Heart left ventricle (tissue), 16 donors: ENCODE measurements at regions not wholly inside any gene's neighbourhood (a gene's known extent, or its start where the extent isn't known, plus 50 kb on each side); places are given as distances from the start of the nearest gene placed in this dataset.

Experiments used
- ATAC-seq, 4 donors: fragments of 200-7000 bp; cut with Tn5 transposase; one replicate each; pipeline ENCODE4 v1.9.1; 2020 to 2022; ENCODE audit warnings: moderate library complexity in 4 of 4, mild to moderate bottlenecking in 3 of 4, moderate number of reproducible peaks in 1 of 4
- DNase-seq, 5 donors: peaks; one replicate each; pipeline ENCODE4 v3.0.0-alpha.2; 2020
- H3K27ac ChIP-seq, 12 donors: fragments of 200-600 bp; sonication (generic) in 4 of 12; one replicate each; pipeline versions ENCODE4 v1.5.0 to v1.8.0; 2016 to 2022; ENCODE audit warnings: mild to moderate bottlenecking in 2 of 12
- H3K27me3 ChIP-seq, 9 donors: fragments of 200-600 bp; sonication (generic) in 2 of 9; one replicate each; pipeline versions ENCODE4 v1.5.1 to v1.8.0; 2016 to 2022; ENCODE audit warnings: mild to moderate bottlenecking in 3 of 9
- H3K36me3 ChIP-seq, 9 donors: fragments of 200-600 bp; sonication (generic) in 2 of 9; one replicate each; pipeline versions ENCODE4 v1.5.0 to v1.8.0; 2018 to 2022; ENCODE audit warnings: mild to moderate bottlenecking in 2 of 9
- H3K4me1 ChIP-seq, 12 donors: fragments of 200-600 bp; sonication (generic) in 4 of 12; one replicate each; pipeline versions ENCODE4 v1.5.0 to v1.8.0; 2016 to 2022; ENCODE audit warnings: mild to moderate bottlenecking in 3 of 12
- H3K4me3 ChIP-seq, 12 donors: fragments of 200-600 bp; sonication (generic) in 4 of 12; one replicate each; pipeline versions ENCODE4 v1.5.0 to v1.8.0; 2017 to 2022; ENCODE audit warnings: mild to moderate bottlenecking in 9 of 12, moderate library complexity in 4 of 12
- H3K9me3 ChIP-seq, 12 donors: fragments of 200-600 bp; sonication (generic) in 4 of 12; one replicate each; pipeline versions ENCODE4 v1.5.0 to v1.8.0; 2016 to 2022; ENCODE audit warnings: mild to moderate bottlenecking in 1 of 12
- POLR2A ChIP-seq, 2 donors: fragments of 450-650 bp; IDR thresholded peaks; one replicate each; pipeline ENCODE4 v1.6.1; 2017; ENCODE audit warnings: antibody characterized with exemption in 2 of 2, mild to moderate bottlenecking in 2 of 2, moderate library complexity in 2 of 2
- WGBS, 4 donors: extraction: QIAGEN DNeasy Blood & Tissue Kit in 2 of 4; methylation state at CpG; one replicate each; pipeline versions ENCODE4 v1.1.5 to v1.1.7; 2013 to 2018; 5-methylcytosine and 5-hydroxymethylcytosine counted together
- intact Hi-C, 10 donors: fragments of 100-400 bp; cut with DNase I; formaldehyde crosslinking; loops; one replicate each; pipeline versions ENCODE4 v1.11.1 to v1.14.2; 2022
- TF ChIP-seq, protein P1 (sequence below), 12 donors: fragments of 200-600 bp; sonication (generic) in 4 of 12; IDR thresholded peaks; one replicate each; pipeline versions ENCODE4 v1.5.0 to v1.8.0; 2018 to 2022; ENCODE audit warnings: antibody characterized with exemption in 12 of 12, mild to moderate bottlenecking in 5 of 12
- donor health status: ischemic (EF 13 %, LVEDD 7.1; RV severe dilation, severe dysfunction).
- donor health status: healthy with polysubstance abuse.
- donor health status: DM: no; HTN: yes; CAD: no.
- donor health status: DM: no; HTN: no; CAD: no.
- donor health status: ischemic (EF 25% LVEDD 6.9; RV normal size, moderate dysfunction).
- donor health status: ischemic (EF 25% LVEDD 5.7; RV mildly dilated, moderate dysfunction).
- donor health status: healthy.
- donor health status: DM: yes; HTN: yes; CAD: no.
- donor health status: ischemic (EF 35%, LVEDD 5.7; RV mildly dilated, moderate dysfunction).
- donor health status: nonischemic (EF 11% LVEDD 7.7; RV severe dilation, severe dysfunction).
- donor health status: DM: yes; HTN: yes; CAD: no.
- donor health status: PGD.
- donor health status: ischemic (EF 29% LVEDD 5.4; RV normal size, mild dysfunction).
- donor health status: nonischemic (EF 23%, LVEDD 6.1; RV moderate dilation, normal function).

GRCh38 chr10:106502641-106503040, 661.9 kb downstream of the SORCS1 start:
- WGBS, 4 donors, result 45 to 54% (median 51%) methylated on average over 2 of the region's 2 CpGs

GRCh38 chr10:106500925-106501525, 663.5 kb downstream of the SORCS1 start:
- H3K4me3 ChIP-seq, result no peak overlapping the region
- no peaks in the 10 kb centered on the region for H3K4me1 ChIP-seq
- H3K36me3 ChIP-seq, result no peaks in the 10 kb centered on the region
- ATAC-seq, result no peak
- no peaks in the 10 kb centered on the region for H3K9me3 ChIP-seq
- no peak overlapping the region for H3K27ac ChIP-seq
- DNase-seq, result no peak
- intact Hi-C loops, result no loop called here
- no peaks in the 10 kb centered on the region for H3K27me3 ChIP-seq
- TF ChIP-seq, protein P1, sequence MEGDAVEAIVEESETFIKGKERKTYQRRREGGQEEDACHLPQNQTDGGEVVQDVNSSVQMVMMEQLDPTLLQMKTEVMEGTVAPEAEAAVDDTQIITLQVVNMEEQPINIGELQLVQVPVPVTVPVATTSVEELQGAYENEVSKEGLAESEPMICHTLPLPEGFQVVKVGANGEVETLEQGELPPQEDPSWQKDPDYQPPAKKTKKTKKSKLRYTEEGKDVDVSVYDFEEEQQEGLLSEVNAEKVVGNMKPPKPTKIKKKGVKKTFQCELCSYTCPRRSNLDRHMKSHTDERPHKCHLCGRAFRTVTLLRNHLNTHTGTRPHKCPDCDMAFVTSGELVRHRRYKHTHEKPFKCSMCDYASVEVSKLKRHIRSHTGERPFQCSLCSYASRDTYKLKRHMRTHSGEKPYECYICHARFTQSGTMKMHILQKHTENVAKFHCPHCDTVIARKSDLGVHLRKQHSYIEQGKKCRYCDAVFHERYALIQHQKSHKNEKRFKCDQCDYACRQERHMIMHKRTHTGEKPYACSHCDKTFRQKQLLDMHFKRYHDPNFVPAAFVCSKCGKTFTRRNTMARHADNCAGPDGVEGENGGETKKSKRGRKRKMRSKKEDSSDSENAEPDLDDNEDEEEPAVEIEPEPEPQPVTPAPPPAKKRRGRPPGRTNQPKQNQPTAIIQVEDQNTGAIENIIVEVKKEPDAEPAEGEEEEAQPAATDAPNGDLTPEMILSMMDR (IDR thresholded peaks at IDR 0.05), result no peak
- TF ChIP-seq POLR2A (IDR thresholded peaks at IDR 0.05), result no peak

More at GRCh38 chr10:106502641-106503040, 661.9 kb downstream of the SORCS1 start:
- no peaks in the 10 kb centered on the region for H3K4me1 ChIP-seq
- intact Hi-C loops, result no loop called here
- DNase-seq (no peak), ATAC-seq (no peak)
- no peak overlapping the region for H3K27ac ChIP-seq
- no peak for TF ChIP-seq POLR2A (IDR thresholded peaks at IDR 0.05)
- TF ChIP-seq, protein P1 (IDR thresholded peaks at IDR 0.05), result no peak
- no peak overlapping the region for H3K4me3 ChIP-seq
- no peaks in the 10 kb centered on the region for H3K9me3 ChIP-seq
- no peaks in the 10 kb centered on the region for H3K36me3 ChIP-seq
- no peaks in the 10 kb centered on the region for H3K27me3 ChIP-seq

GRCh38 chr10:106500041-106500924, 664.2 kb downstream of the SORCS1 start:
- TF ChIP-seq, protein P1 (IDR thresholded peaks at IDR 0.05), result no peak
- no peak for TF ChIP-seq POLR2A (IDR thresholded peaks at IDR 0.05)
- ATAC-seq, result no peak
- H3K4me3 ChIP-seq, result no peak overlapping the region
- H3K9me3 ChIP-seq, result no peaks in the 10 kb centered on the region
- intact Hi-C loops, result no loop called here
- no peak for DNase-seq
- no peaks in the 10 kb centered on the region for H3K36me3 ChIP-seq
- 54 to 70% (median 55%) methylated on average over 1 of the region's 1 CpG for WGBS, 4 donors
- no peak overlapping the region for H3K27ac ChIP-seq
- no peaks in the 10 kb centered on the region for H3K4me1 ChIP-seq
- H3K27me3 ChIP-seq, result no peaks in the 10 kb centered on the region

DNA sequence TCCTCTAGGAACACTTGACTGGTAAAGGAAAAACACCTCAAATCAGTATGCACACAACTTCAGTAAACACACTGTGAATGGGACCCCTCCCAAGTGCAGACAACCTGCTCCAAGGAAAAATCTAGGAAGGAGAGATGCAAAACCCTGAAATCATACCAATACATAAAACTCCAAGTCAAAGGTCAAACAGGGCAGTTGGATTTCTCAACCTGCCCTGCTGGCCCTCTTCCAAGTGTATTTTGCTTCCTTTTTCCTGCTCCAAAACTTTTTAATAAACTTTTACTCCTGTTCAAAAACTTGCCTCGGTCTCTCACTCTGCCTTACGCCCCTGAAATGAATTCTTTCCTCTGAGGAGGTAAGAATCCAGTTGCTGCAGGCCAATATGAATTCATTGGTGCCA, 665.1 kb downstream of the SORCS1 start:
- H3K27me3 ChIP-seq, result no peaks in the 10 kb centered on the region
- intact Hi-C loops, result loop anchor here in 1 of 10 donors (10.0 kb wide), 1 partner anchor 65 kb away; no protein-coding TSS in a partner anchor
- no peaks in the 10 kb centered on the region for H3K4me1 ChIP-seq
- DNase-seq (no peak), ATAC-seq (no peak)
- no peak for TF ChIP-seq POLR2A (IDR thresholded peaks at IDR 0.05)
- TF ChIP-seq, protein P1 (IDR thresholded peaks at IDR 0.05), result no peak
- H3K4me3 ChIP-seq, result no peak overlapping the region
- WGBS, 4 donors, result 81 to 92% (median 89%) methylated on average over 2 of the region's 2 CpGs
- no peak overlapping the region for H3K27ac ChIP-seq
- H3K9me3 ChIP-seq, result no peaks in the 10 kb centered on the region
- no peaks in the 10 kb centered on the region for H3K36me3 ChIP-seq
